ENCODE measurements at regions not wholly inside any gene's neighbourhood (a gene's known extent, or its start where the extent isn't known, plus 50 kb on each side); places are given as distances from the start of the nearest gene placed in this dataset.

GRCh38 chrX:113287761-113288160 is 447.1 kb upstream of the AMOT start:
- H3K4me1 ChIP-seq (ENCODE audit: insufficient read depth, low read length), result no peaks in the 10 kb centered on the region
- no peak overlapping the region for H3K4me3 ChIP-seq (ENCODE audit: low read length)
- ATAC-seq, result no peak
- no peak overlapping the region for H2AFZ ChIP-seq (ENCODE audit: low read length)
- ChIA-PET CTCF (no interaction called here), POLR2A (ENCODE audit: unreplicated experiment) (no interaction called here)
- H3K27me3 ChIP-seq (ENCODE audit: low read length), result no peaks in the 10 kb centered on the region
- H3K79me2 ChIP-seq (ENCODE audit: low read length), result no peaks in the 10 kb centered on the region
- no peaks in the 10 kb centered on the region for H3K36me3 ChIP-seq (ENCODE audit: low read depth, low read length)
- no peaks in the 10 kb centered on the region for H3K9me3 ChIP-seq (ENCODE audit: low read length)
- H3K9me2 ChIP-seq (replicated peaks; ENCODE audit: low read length), result no peaks in the 10 kb centered on the region
- no peaks in the 10 kb centered on the region for H4K20me1 ChIP-seq (ENCODE audit: low read length)
- H3K9ac ChIP-seq (ENCODE audit: low read length), result no peak overlapping the region
- H3K27ac ChIP-seq (ENCODE audit: low read length), result no peak overlapping the region
- H3K4me2 ChIP-seq (ENCODE audit: low read length), result no peak overlapping the region
- no TSS peak for BruUV-seq (replicated peaks)
- DNase-seq, result no peak
- no peaks in the 10 kb centered on the region for H3F3A ChIP-seq (ENCODE audit: low read length, unreplicated experiment)
- TF ChIP-seq EZH2phosphoT487 (IDR thresholded peaks at IDR 0.05; ENCODE audit: borderline replicate concordance, low read length), result no peak
- no peak for TF ChIP-seq CTCF (conservative IDR thresholded peaks at IDR 0.05; ENCODE audit: low read depth, low read length)
- TF ChIP-seq EZH2 (IDR thresholded peaks at IDR 0.05; ENCODE audit: low read length, unreplicated experiment), result no peak
- intact Hi-C loops (cut with micrococcal nuclease), result no loop called here

- Histone ChIP-seq H3K4me1 (ENCODE audit: insufficient read depth, low read length) (no peaks in the 10 kb centered on the region), H3K9me3 (ENCODE audit: low read length) (no peaks in the 10 kb centered on the region), H3K4me3 (ENCODE audit: low read length) (no peak overlapping the region), H3F3A (ENCODE audit: low read length, unreplicated experiment) (no peaks in the 10 kb centered on the region), H3K4me2 (ENCODE audit: low read length) (no peak overlapping the region), H2AFZ (ENCODE audit: low read length) (no peak overlapping the region), H3K27ac (ENCODE audit: low read length) (no peak overlapping the region), H3K36me3 (ENCODE audit: low read depth, low read length) (no peaks in the 10 kb centered on the region), H3K9ac (ENCODE audit: low read length) (no peak overlapping the region), H3K9me2 (replicated peaks; ENCODE audit: low read length) (no peaks in the 10 kb centered on the region), H3K27me3 (ENCODE audit: low read length) (no peaks in the 10 kb centered on the region), H4K20me1 (ENCODE audit: low read length) (no peaks in the 10 kb centered on the region), H3K79me2 (ENCODE audit: low read length) (no peaks in the 10 kb centered on the region)
- no peak for ATAC-seq
- CTCF ChIA-PET, result no interaction called here
- TF ChIP-seq EZH2 (IDR thresholded peaks at IDR 0.05; ENCODE audit: low read length, unreplicated experiment) (no peak), EZH2phosphoT487 (IDR thresholded peaks at IDR 0.05; ENCODE audit: borderline replicate concordance, low read length) (no peak), CTCF (conservative IDR thresholded peaks at IDR 0.05; ENCODE audit: low read depth, low read length) (no peak)
- intact Hi-C loops (cut with micrococcal nuclease), result no loop called here
- POLR2A ChIA-PET (ENCODE audit: unreplicated experiment), result no interaction called here
- no peak for DNase-seq
- no TSS peak for BruUV-seq (replicated peaks)
These were observed 435.2 kb upstream of the AMOT start for GRCh38 chrX:113275804-113276203.

GRCh38 chrX:113274791-113275190 is 434.2 kb upstream of the AMOT start:
- intact Hi-C loops (cut with micrococcal nuclease), result no loop called here
- Histone ChIP-seq H4K20me1 (ENCODE audit: low read length) (no peaks in the 10 kb centered on the region), H3K36me3 (ENCODE audit: low read depth, low read length) (no peaks in the 10 kb centered on the region), H2AFZ (ENCODE audit: low read length) (no peak overlapping the region), H3K79me2 (ENCODE audit: low read length) (no peaks in the 10 kb centered on the region), H3K9me2 (replicated peaks; ENCODE audit: low read length) (no peaks in the 10 kb centered on the region), H3F3A (ENCODE audit: low read length, unreplicated experiment) (no peaks in the 10 kb centered on the region), H3K27me3 (ENCODE audit: low read length) (no peaks in the 10 kb centered on the region), H3K27ac (ENCODE audit: low read length) (no peak overlapping the region), H3K4me1 (ENCODE audit: insufficient read depth, low read length) (no peaks in the 10 kb centered on the region), H3K9ac (ENCODE audit: low read length) (no peak overlapping the region), H3K4me3 (ENCODE audit: low read length) (no peak overlapping the region), H3K4me2 (ENCODE audit: low read length) (no peak overlapping the region), H3K9me3 (ENCODE audit: low read length) (no peaks in the 10 kb centered on the region)
- ATAC-seq (no peak), DNase-seq (no peak)
- POLR2A ChIA-PET (ENCODE audit: unreplicated experiment), result no interaction called here
- no TSS peak for BruUV-seq (replicated peaks)
- no peak for TF ChIP-seq EZH2 (IDR thresholded peaks at IDR 0.05; ENCODE audit: low read length, unreplicated experiment)
- TF ChIP-seq CTCF (conservative IDR thresholded peaks at IDR 0.05; ENCODE audit: low read depth, low read length), result no peak
- TF ChIP-seq EZH2phosphoT487 (IDR thresholded peaks at IDR 0.05; ENCODE audit: borderline replicate concordance, low read length), result no peak
- CTCF ChIA-PET, result no interaction called here
